CD4-positive, alpha-beta T cell (primary cell): ENCODE measurements at regions not wholly inside any gene's neighbourhood (a gene's known extent, or its start where the extent isn't known, plus 50 kb on each side); places are given as distances from the start of the nearest gene placed in this dataset.

Experiments used
- ATAC-seq: fragments of 200-7000 bp; cut with Tn5 transposase; one replicate; pipeline ENCODE4 v1.10.0; 2022; ENCODE audit warnings: mild to moderate bottlenecking; ENCODE audit not compliant: poor library complexity
- CTCF ChIA-PET: fragments of 350-600 bp; sonication (Branson Sonifier 250); formaldehyde crosslinking; loops from one replicate; lab custom pipeline; 2021; ENCODE audit warnings: antibody characterized with exemption, inconsistent platforms; lab: Charles Lee
- POLR2A ChIA-PET: fragments of 350-600 bp; sonication (Branson Sonifier 250); formaldehyde crosslinking; loops from one replicate; lab custom pipeline; 2021; ENCODE audit warnings: antibody characterized with exemption, inconsistent platforms; lab: Charles Lee
- DNase-seq, 14 experiments: peaks; one replicate each; pipeline ENCODE4 v3.0.0-alpha.2; 2013 to 2020; ENCODE audit warnings: mixed read lengths in 2 of 14
- H3K27ac ChIP-seq, 2 donors: one replicate each; pipeline versions ENCODE4 v1.5.1 to v1.7.0; 2013; ENCODE audit warnings: low read length in 2 of 2, low read depth in 1 of 2, mild to moderate bottlenecking in 1 of 2
- H3K27me3 ChIP-seq, 2 experiments: 1 replicate in 1 of 2; 2 replicates in 1 of 2; pipeline versions ENCODE4 v1.6.1 to v1.7.0; 2013; ENCODE audit warnings: low read length in 2 of 2, control low read depth in 1 of 2, mild to moderate bottlenecking in 1 of 2, moderate library complexity in 1 of 2; ENCODE audit not compliant: insufficient read depth in 2 of 2, control insufficient read depth in 1 of 2
- H3K36me3 ChIP-seq: one replicate; pipeline ENCODE4 v1.6.1; 2013; ENCODE audit warnings: low read length, control low read depth; ENCODE audit not compliant: insufficient read depth
- H3K4me1 ChIP-seq: one replicate; pipeline ENCODE4 v1.6.1; 2013; ENCODE audit warnings: low read length, control low read depth; ENCODE audit not compliant: insufficient read depth
- H3K4me3 ChIP-seq: one replicate; pipeline ENCODE4 v1.5.1; 2013; ENCODE audit warnings: mild to moderate bottlenecking, low read length, moderate library complexity
- H3K9me3 ChIP-seq, 2 experiments: 1 replicate in 1 of 2; 2 replicates in 1 of 2; pipeline versions ENCODE4 v1.6.1 to v1.7.0; 2013; ENCODE audit warnings: low read length in 2 of 2, mild to moderate bottlenecking in 2 of 2, control low read depth in 1 of 2, moderate library complexity in 1 of 2; ENCODE audit not compliant: control insufficient read depth in 1 of 2, insufficient read depth in 1 of 2
- H3K27ac Mint-ChIP-seq: one replicate; pipeline ENCODE4 v1.8.0; 2020; ENCODE audit warnings: mixed read lengths
- H3K27me3 Mint-ChIP-seq: one replicate; pipeline ENCODE4 v1.8.0; 2021; ENCODE audit warnings: mixed read lengths
- H3K36me3 Mint-ChIP-seq: one replicate; pipeline ENCODE4 v1.8.0; 2021; ENCODE audit warnings: low read depth, mixed read lengths
- H3K4me1 Mint-ChIP-seq: one replicate; pipeline ENCODE4 v1.8.0; 2021; ENCODE audit warnings: low read depth, mixed read lengths
- H3K4me3 Mint-ChIP-seq: one replicate; pipeline ENCODE4 v1.8.0; 2020; ENCODE audit warnings: mild to moderate bottlenecking, mixed read lengths
- H3K9me3 Mint-ChIP-seq: one replicate; pipeline ENCODE4 v1.8.0; 2020; ENCODE audit warnings: mixed read lengths
- CTCF ChIP-seq: fragments of 200-600 bp; IDR thresholded peaks from one replicate; pipeline ENCODE4 v1.8.0; 2022; ENCODE audit warnings: antibody characterized with exemption, mild to moderate bottlenecking
- intact Hi-C, 2 experiments: fragments of 100-400 bp; cut with DNase I in 1 of 2; cut with micrococcal nuclease in 1 of 2; formaldehyde crosslinking; loops; one replicate each; pipeline versions ENCODE4 v1.15.1 to v1.9.0; 2023 to 2025; cut with DNase I, micrococcal nuclease

GRCh38 chr11:70671083-70671482 is 272.8 kb downstream of the CTTN start:
- Histone ChIP-seq H3K36me3 (no peaks in the 10 kb centered on the region), H3K4me3 (no peak overlapping the region), H3K27ac (no peak overlapping the region), H3K9me3 (peaks cover 0 to 5% of the 10 kb centered on the region in 2 experiments), H3K4me1 (no peaks in the 10 kb centered on the region), H3K27me3 (no peaks in the 10 kb centered on the region)
- Mint-ChIP-seq H3K4me1 (no peaks in the 10 kb centered on the region), H3K9me3 (no peaks in the 10 kb centered on the region), H3K36me3 (no peaks in the 10 kb centered on the region), H3K4me3 (no peak overlapping the region), H3K27ac (no peak overlapping the region), H3K27me3 (peaks cover 32% of the 10 kb centered on the region)
- no peak for TF ChIP-seq CTCF
- DNase-seq (no peak), ATAC-seq (no peak)
- ChIA-PET POLR2A (no interaction called here), CTCF (no interaction called here)
- intact Hi-C loops: no loop called here

- intact Hi-C loops: no loop called here
- POLR2A ChIA-PET: no interaction called here
- no peaks in the 10 kb centered on the region for H3K36me3 ChIP-seq
- no peak for TF ChIP-seq CTCF
- Mint-ChIP-seq H3K27ac (no peak overlapping the region), H3K4me1 (no peaks in the 10 kb centered on the region), H3K27me3 (peaks cover 30% of the 10 kb centered on the region), H3K4me3 (no peak overlapping the region), H3K9me3 (no peaks in the 10 kb centered on the region), H3K36me3 (no peaks in the 10 kb centered on the region)
- H3K9me3 ChIP-seq: peaks cover 0 to 5% of the 10 kb centered on the region in 2 experiments
- H3K27me3 ChIP-seq: no peaks in the 10 kb centered on the region
- H3K4me3 ChIP-seq: no peak overlapping the region
- no peaks in the 10 kb centered on the region for H3K4me1 ChIP-seq
- ATAC-seq: no peak
- H3K27ac ChIP-seq: no peak overlapping the region
- DNase-seq: no peak
- CTCF ChIA-PET: no interaction called here
Observed at GRCh38 chr11:70671611-70672010, 273.3 kb downstream of the CTTN start.

GRCh38 chr11:70672991-70673653 is 274.8 kb downstream of the CTTN start:
- no peaks in the 10 kb centered on the region for H3K36me3 ChIP-seq
- no peak for TF ChIP-seq CTCF
- Mint-ChIP-seq H3K27ac (no peak overlapping the region), H3K36me3 (no peaks in the 10 kb centered on the region), H3K4me3 (no peak overlapping the region), H3K4me1 (no peaks in the 10 kb centered on the region), H3K27me3 (peaks cover 20% of the 10 kb centered on the region), H3K9me3 (no peaks in the 10 kb centered on the region)
- no peaks in the 10 kb centered on the region for H3K27me3 ChIP-seq
- H3K27ac ChIP-seq: no peak overlapping the region
- no peaks in the 10 kb centered on the region for H3K4me1 ChIP-seq
- H3K9me3 ChIP-seq: peaks cover 0 to 5% of the 10 kb centered on the region in 2 experiments
- ChIA-PET CTCF (no interaction called here), POLR2A (no interaction called here)
- no peak for DNase-seq
- ATAC-seq: no peak
- intact Hi-C loops: no loop called here
- no peak overlapping the region for H3K4me3 ChIP-seq
